T-cell (primary cell): ENCODE measurements at regions not wholly inside any gene's neighbourhood (a gene's known extent, or its start where the extent isn't known, plus 50 kb on each side); places are given as distances from the start of the nearest gene placed in this dataset.
"Not testable (repeated sequence)": the region's sequence is repeated elsewhere in the genome, so short reads cannot be mapped to it uniquely, and the experiment has no call there.

ENCODE experiments used
- ATAC-seq, 4 experiments: fragments of 200-7000 bp in 3 of 4; fragments of 150-1000 bp in 1 of 4; cut with Tn5 transposase; replicated peaks in 1 of 4; 1 replicate in 3 of 4; 2 replicates in 1 of 4; pipeline ENCODE4 v1.10.0; 2021; ENCODE audit warnings: moderate library complexity in 3 of 4, mild to moderate bottlenecking in 2 of 4, moderate number of reproducible peaks in 1 of 4
- CTCF ChIA-PET, 2 donors: fragments of 300-600 bp; sonication (Branson Sonifier 250); formaldehyde crosslinking; loops; one replicate each; lab custom pipeline; 2022; ENCODE audit warnings: antibody characterized with exemption in 2 of 2; lab: Charles Lee
- POLR2A ChIA-PET, 2 donors: fragments of 300-600 bp; sonication (Branson Sonifier 250); formaldehyde crosslinking; loops; one replicate each; lab custom pipeline; 2022; ENCODE audit warnings: antibody characterized with exemption in 2 of 2; lab: Charles Lee
- DNase-seq, 35 experiments: peaks; one replicate each; pipeline versions ENCODE4 v3.0.0 to v3.0.0-alpha.2; 2013 to 2023
- H3K27ac ChIP-seq: one replicate; pipeline ENCODE4 v1.5.1; 2013; ENCODE audit warnings: low read length
- H3K27me3 ChIP-seq, 2 experiments: replicated peaks in 1 of 2; 1 replicate in 1 of 2; 2 replicates in 1 of 2; pipeline versions ENCODE4 v1.6.1 to v1.7.0; 2013; ENCODE audit warnings: low read length in 1 of 2, mixed read lengths in 1 of 2; ENCODE audit not compliant: control insufficient read depth in 2 of 2, insufficient read depth in 2 of 2; ENCODE audit errors: extremely low read depth in 1 of 2
- H3K36me3 ChIP-seq, 2 donors: 1 replicate in 1 of 2; 2 replicates in 1 of 2; pipeline versions ENCODE4 v1.6.1 to v1.7.0; 2013; ENCODE audit warnings: low read length in 1 of 2; ENCODE audit not compliant: control insufficient read depth in 2 of 2, insufficient read depth in 1 of 2; ENCODE audit errors: extremely low read depth in 1 of 2
- H3K4me1 ChIP-seq, 2 experiments: 1 replicate in 1 of 2; 2 replicates in 1 of 2; pipeline versions ENCODE4 v1.6.1 to v1.7.0; 2013; ENCODE audit warnings: low read length in 2 of 2, mixed read lengths in 1 of 2; ENCODE audit not compliant: insufficient read depth in 2 of 2, control insufficient read depth in 1 of 2; ENCODE audit errors: extremely low read depth in 1 of 2
- H3K4me3 ChIP-seq, 2 donors: 1 replicate in 1 of 2; 2 replicates in 1 of 2; pipeline versions ENCODE4 v1.5.1 to v1.7.0; 2013; ENCODE audit warnings: mild to moderate bottlenecking in 2 of 2, low read length in 1 of 2, moderate library complexity in 1 of 2; ENCODE audit not compliant: control insufficient read depth in 1 of 2; ENCODE audit errors: extremely low read depth in 1 of 2
- H3K9me3 ChIP-seq: 2 replicates; pipeline ENCODE4 v1.7.0; 2013
- H3K27ac Mint-ChIP-seq, 2 donors: one replicate each; pipeline ENCODE4 v1.8.0; 2020 to 2021; ENCODE audit warnings: mild to moderate bottlenecking in 2 of 2, mixed read lengths in 2 of 2
- H3K27me3 Mint-ChIP-seq, 2 donors: one replicate each; pipeline ENCODE4 v1.8.0; 2021 to 2022; ENCODE audit warnings: mixed read lengths in 2 of 2
- H3K36me3 Mint-ChIP-seq: one replicate; pipeline ENCODE4 v1.8.0; 2021; ENCODE audit warnings: mixed read lengths
- H3K4me1 Mint-ChIP-seq, 3 donors: one replicate each; pipeline ENCODE4 v1.8.0; 2020 to 2022; ENCODE audit warnings: mixed read lengths in 3 of 3, mild to moderate bottlenecking in 1 of 3
- H3K4me3 Mint-ChIP-seq, 3 donors: one replicate each; pipeline ENCODE4 v1.8.0; 2020 to 2022; ENCODE audit warnings: mild to moderate bottlenecking in 3 of 3, mixed read lengths in 3 of 3, moderate library complexity in 3 of 3
- H3K9me3 Mint-ChIP-seq, 3 donors: one replicate each; pipeline ENCODE4 v1.8.0; 2020 to 2022; ENCODE audit warnings: mixed read lengths in 3 of 3
- WGBS: methylation state at CpG from one replicate; pipeline ENCODE4 v1.1.5; 2013; ENCODE audit warnings: missing lambda C conversion rate; ENCODE audit not compliant: insufficient coverage; 5-methylcytosine and 5-hydroxymethylcytosine counted together

GRCh38 chr22:18731075-18731666, 119.5 kb upstream of the RIMBP3 start:
- no peak overlapping the region for H3K4me3 ChIP-seq
- ChIA-PET CTCF (no interaction called here), POLR2A (no interaction called here)
- Mint-ChIP-seq H3K4me1 (no peaks in the 10 kb centered on the region), H3K36me3 (no peaks in the 10 kb centered on the region), H3K9me3 (peaks cover 3% of the 10 kb centered on the region in 3 donors), H3K4me3 (no peak overlapping the region), H3K27ac (no peak overlapping the region), H3K27me3 (no peaks in the 10 kb centered on the region)
- no peaks in the 10 kb centered on the region for H3K9me3 ChIP-seq
- H3K36me3 ChIP-seq, result no peaks in the 10 kb centered on the region
- DNase-seq, result no peak
- no peaks in the 10 kb centered on the region for H3K27me3 ChIP-seq
- H3K27ac ChIP-seq, result no peak overlapping the region
- no peaks in the 10 kb centered on the region for H3K4me1 ChIP-seq
- ATAC-seq, result no peak

GRCh38 chr22:18730410-18730809, 118.7 kb upstream of the RIMBP3 start:
- H3K9me3 ChIP-seq, H3K27ac ChIP-seq, H3K4me3 Mint-ChIP-seq, POLR2A ChIA-PET, CTCF ChIA-PET, H3K4me3 ChIP-seq, H3K27ac Mint-ChIP-seq, H3K4me1 ChIP-seq, H3K36me3 Mint-ChIP-seq, H3K27me3 Mint-ChIP-seq, H3K9me3 Mint-ChIP-seq, H3K27me3 ChIP-seq, H3K4me1 Mint-ChIP-seq, H3K36me3 ChIP-seq: not testable (repeated sequence)
- WGBS, result 85% methylated on average over 2 of the region's 3 CpGs
- DNase-seq (peak in 28 of 35 experiments; percentile 0 to 75 (median 43)), ATAC-seq (peak in 2 of 4 experiments; percentile 79 to 80)
